Adrenal gland (tissue), 9 donors: ENCODE measurements at regions not wholly inside any gene's neighbourhood (a gene's known extent, or its start where the extent isn't known, plus 50 kb on each side); places are given as distances from the start of the nearest gene placed in this dataset.

Experiments used
- DNase-seq, 7 donors: peaks; one replicate each; pipeline ENCODE4 v3.0.0-alpha.2; 2019 to 2020
- H3K27ac ChIP-seq, 5 donors: fragments of 200-600 bp; sonication (generic) in 4 of 5; 1 replicate in 3 of 5; 2 replicates in 2 of 5; pipeline versions ENCODE4 v1.5.1 to v1.8.0; 2016 to 2020; ENCODE audit warnings: mild to moderate bottlenecking in 1 of 5
- H3K27me3 ChIP-seq: fragments of 200-600 bp; 2 replicates; pipeline ENCODE4 v1.8.0; 2021
- H3K36me3 ChIP-seq, 2 donors: fragments of 200-600 bp; replicated peaks in 1 of 2; 1 replicate in 1 of 2; 2 replicates in 1 of 2; pipeline versions ENCODE4 v1.5.1 to v1.8.0; 2018 to 2022
- H3K4me1 ChIP-seq, 2 donors: fragments of 200-600 bp; replicated peaks in 1 of 2; 1 replicate in 1 of 2; 2 replicates in 1 of 2; pipeline versions ENCODE4 v1.5.1 to v1.8.0; 2018 to 2021
- H3K4me3 ChIP-seq, 4 donors: fragments of 200-600 bp; sonication (generic) in 3 of 4; one replicate each; pipeline ENCODE4 v1.5.1; 2016 to 2018
- H3K9me3 ChIP-seq, 3 donors: fragments of 200-600 bp; sonication (generic) in 1 of 3; replicated peaks in 1 of 3; 1 replicate in 2 of 3; 2 replicates in 1 of 3; pipeline versions ENCODE4 v1.5.1 to v1.8.0; 2016 to 2021
- CTCF ChIP-seq, 6 experiments: fragments of 450-650 bp in 4 of 6; fragments of 200-600 bp in 2 of 6; sonication (generic) in 1 of 6; IDR thresholded peaks; 1 replicate in 5 of 6; 2 replicates in 1 of 6; pipeline versions ENCODE4 v1.5.1 to v1.8.0; 2016 to 2021; ENCODE audit warnings: antibody characterized with exemption in 6 of 6, mild to moderate bottlenecking in 2 of 6, moderate library complexity in 1 of 6
- POLR2A ChIP-seq, 2 donors: fragments of 450-650 bp; IDR thresholded peaks; one replicate each; pipeline ENCODE4 v1.6.1; 2017; ENCODE audit warnings: antibody characterized with exemption in 2 of 2, mild to moderate bottlenecking in 2 of 2, moderate library complexity in 1 of 2
- WGBS, 4 donors: extraction: QIAGEN DNeasy Blood & Tissue Kit in 2 of 4; methylation state at CpG; one replicate each; pipeline versions ENCODE4 v1.1.5 to v1.1.7; 2013 to 2017; 5-methylcytosine and 5-hydroxymethylcytosine counted together
- intact Hi-C, 2 donors: fragments of 100-400 bp; cut with DNase I; formaldehyde crosslinking; loops; one replicate each; pipeline versions ENCODE4 v1.14.1 to v1.15.0; 2022 to 2023
- donor health status: healthy with polysubstance abuse.
- donor health status: Bipolar disorder and iron deficiency.
- donor health status: DM: yes; HTN: yes; CAD: no.
- donor health status: DM: no; HTN: no; CAD: no.
- donor health status: DM: no; HTN: no; CAD: no.

GRCh38 chr3:8421711-8422110, 79.9 kb upstream of the LMCD1 start:
- Histone ChIP-seq H3K4me1 (peaks cover 0 to 5% of the 10 kb centered on the region in 2 donors), H3K4me3 (no peak overlapping the region), H3K27ac (no peak overlapping the region), H3K36me3 (no peaks in the 10 kb centered on the region), H3K9me3 (no peaks in the 10 kb centered on the region), H3K27me3 (no peaks in the 10 kb centered on the region)
- no peak for TF ChIP-seq POLR2A (IDR thresholded peaks at IDR 0.05)
- TF ChIP-seq CTCF (IDR thresholded peaks at IDR 0.05): no peak
- no peak for DNase-seq
- intact Hi-C loops: no loop called here
- 75 to 83% (median 81%) methylated on average over 4 of the region's 4 CpGs for WGBS, 4 donors

- WGBS, 4 donors: 84 to 93% (median 88%) methylated on average over 2 of the region's 2 CpGs
- no peak overlapping the region for H3K4me3 ChIP-seq
- H3K9me3 ChIP-seq: no peaks in the 10 kb centered on the region
- no peak for DNase-seq
- H3K27me3 ChIP-seq: no peaks in the 10 kb centered on the region
- no peaks in the 10 kb centered on the region for H3K36me3 ChIP-seq
- H3K4me1 ChIP-seq: no peaks in the 10 kb centered on the region
- H3K27ac ChIP-seq: no peak overlapping the region
- TF ChIP-seq POLR2A (IDR thresholded peaks at IDR 0.05) (no peak), CTCF (IDR thresholded peaks at IDR 0.05) (no peak)
- intact Hi-C loops: no loop called here
These were observed 78.3 kb upstream of the LMCD1 start for GRCh38 chr3:8423307-8423706.

GRCh38 chr3:8424281-8424680, 77.3 kb upstream of the LMCD1 start:
- Histone ChIP-seq H3K36me3 (no peaks in the 10 kb centered on the region), H3K27me3 (no peaks in the 10 kb centered on the region), H3K27ac (no peak overlapping the region), H3K4me3 (no peak overlapping the region), H3K9me3 (no peaks in the 10 kb centered on the region), H3K4me1 (no peaks in the 10 kb centered on the region)
- intact Hi-C loops: no loop called here
- 87 to 94% (median 91%) methylated on average over 3 of the region's 3 CpGs for WGBS, 4 donors
- no peak for TF ChIP-seq POLR2A (IDR thresholded peaks at IDR 0.05)
- no peak for TF ChIP-seq CTCF (IDR thresholded peaks at IDR 0.05)
- DNase-seq: no peak

- Histone ChIP-seq H3K4me1 (no peaks in the 10 kb centered on the region), H3K9me3 (no peaks in the 10 kb centered on the region), H3K27ac (peak overlapping the region in 3 of 5 donors; percentile 31 to 65 (median 31)), H3K27me3 (no peaks in the 10 kb centered on the region), H3K36me3 (no peaks in the 10 kb centered on the region), H3K4me3 (no peak overlapping the region)
- intact Hi-C loops: no loop called here
- DNase-seq: peak in 6 of 7 donors; percentile 7 to 71 (median 24)
- WGBS, 4 donors: 60 to 76% (median 72%) methylated on average over 8 of the region's 8 CpGs
- no peak for TF ChIP-seq CTCF (IDR thresholded peaks at IDR 0.05)
- TF ChIP-seq POLR2A (IDR thresholded peaks at IDR 0.05): no peak
These were observed 64.8 kb upstream of the LMCD1 start for GRCh38 chr3:8436661-8437287.
